NCI-H526 treated with DMSO at 0.1 percent for 48 hours (cell line): ENCODE measurements at regions not wholly inside any gene's neighbourhood (a gene's known extent, or its start where the extent isn't known, plus 50 kb on each side); places are given as distances from the start of the nearest gene placed in this dataset.

ENCODE experiments used
- DNase-seq: peaks from one replicate; lab custom pipeline; 2025; lab: John Stamatoyannopoulos, UW

DNA sequence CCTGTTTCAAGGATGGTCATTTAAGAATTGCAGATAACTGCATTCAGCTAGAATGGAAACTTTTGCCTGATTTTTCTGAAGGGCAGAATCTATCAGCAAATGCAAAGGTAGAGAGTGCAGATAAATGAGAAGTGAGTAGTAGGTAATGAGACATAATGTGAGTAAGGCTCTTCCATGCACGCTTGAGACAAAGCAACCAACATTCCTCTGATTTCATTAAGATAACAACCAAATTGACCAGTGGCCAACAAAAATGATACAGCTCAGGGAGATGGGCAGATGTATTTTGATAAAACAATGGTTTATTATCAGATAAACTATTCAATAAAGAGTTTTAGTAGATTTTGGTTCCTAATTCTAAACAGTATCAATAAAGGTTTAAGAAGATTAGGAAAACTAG is 404.4 kb upstream of the PBX1 start:
- no peak for DNase-seq

DNA sequence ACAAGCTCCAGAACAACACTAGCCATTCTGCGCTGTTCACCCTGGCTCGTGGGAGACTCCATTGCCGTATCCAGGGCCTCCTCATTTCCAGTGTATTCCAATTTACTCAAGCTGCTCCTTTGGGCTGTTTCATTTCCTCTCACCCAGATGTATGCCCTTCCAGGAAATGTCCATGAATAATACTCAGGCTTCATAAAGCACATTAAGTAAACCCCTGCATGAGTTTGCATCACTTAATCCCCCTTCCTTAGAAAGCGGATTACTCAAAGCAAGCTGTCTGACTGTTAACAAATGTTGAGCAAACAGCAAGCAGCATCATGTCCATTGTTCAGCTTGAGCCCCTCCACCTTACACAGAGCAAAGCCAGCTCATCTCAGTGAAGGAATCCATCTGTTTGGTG is 403.6 kb upstream of the PBX1 start:
- DNase-seq, result no peak

DNA sequence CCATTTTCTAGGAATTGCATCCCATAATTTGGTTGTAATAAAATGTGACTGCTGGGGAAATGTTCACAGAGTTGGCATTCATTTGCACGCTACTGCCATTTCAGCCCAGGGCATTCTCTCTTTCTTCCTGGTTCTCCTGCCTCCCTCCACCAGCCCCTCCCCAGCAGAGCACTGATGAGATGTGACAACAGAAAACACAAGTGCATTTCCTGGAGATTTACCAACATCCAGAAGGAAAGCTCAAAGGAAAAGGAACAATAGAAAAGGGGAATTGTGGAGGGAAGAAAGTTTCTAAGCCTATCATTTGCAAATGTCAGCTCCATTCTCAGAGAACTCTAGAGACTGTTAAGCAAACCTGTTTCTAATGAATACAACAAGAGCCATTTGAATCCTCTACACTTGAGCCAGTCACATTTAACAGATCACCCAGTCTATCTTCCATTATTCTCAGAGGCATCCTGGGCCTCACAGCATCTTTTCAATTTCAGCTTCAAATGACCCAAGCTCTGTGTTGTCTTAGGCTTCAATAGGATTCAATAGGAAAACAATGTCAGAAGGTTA is 395.6 kb upstream of the PBX1 start:
- no peak for DNase-seq

DNA sequence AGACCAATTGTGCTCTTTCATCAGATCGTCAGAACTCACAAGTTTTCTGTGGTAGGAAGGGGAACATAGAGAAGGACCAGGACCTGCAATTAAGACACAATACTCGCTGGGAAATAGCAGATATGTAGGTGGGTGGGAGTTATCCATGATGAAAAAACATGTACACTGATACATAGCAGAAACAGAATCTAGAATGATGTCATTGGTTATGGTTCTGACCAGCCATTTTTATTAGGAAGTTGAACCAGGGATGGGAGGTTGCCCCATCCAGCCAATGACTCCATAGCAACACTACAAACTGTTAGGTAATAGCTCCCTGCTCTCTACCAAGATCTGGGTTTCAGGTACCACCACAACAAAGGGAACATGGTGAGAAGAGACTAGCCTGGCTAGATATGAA is 393.5 kb upstream of the PBX1 start:
- DNase-seq, result no peak

DNA sequence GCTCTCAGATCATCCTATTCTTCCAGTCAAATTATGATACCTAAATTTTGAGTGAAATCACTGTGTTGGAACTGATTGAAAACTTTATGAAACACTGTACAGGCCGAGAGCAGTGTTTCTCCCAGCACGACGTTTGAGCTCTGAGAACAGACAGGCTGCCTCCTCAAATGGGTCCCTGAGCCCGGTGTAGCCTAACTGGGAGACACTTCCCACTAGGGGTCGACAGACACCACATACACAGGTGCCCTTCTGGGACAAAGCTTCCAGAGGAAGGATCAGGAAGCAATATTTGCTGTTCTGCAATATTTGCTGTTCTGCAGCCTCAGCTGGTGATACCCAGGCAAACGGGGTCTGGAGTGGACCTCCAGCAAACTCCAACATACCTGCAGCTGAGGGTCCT is 392.5 kb upstream of the PBX1 start:
- peak; percentile 58 for DNase-seq

DNA sequence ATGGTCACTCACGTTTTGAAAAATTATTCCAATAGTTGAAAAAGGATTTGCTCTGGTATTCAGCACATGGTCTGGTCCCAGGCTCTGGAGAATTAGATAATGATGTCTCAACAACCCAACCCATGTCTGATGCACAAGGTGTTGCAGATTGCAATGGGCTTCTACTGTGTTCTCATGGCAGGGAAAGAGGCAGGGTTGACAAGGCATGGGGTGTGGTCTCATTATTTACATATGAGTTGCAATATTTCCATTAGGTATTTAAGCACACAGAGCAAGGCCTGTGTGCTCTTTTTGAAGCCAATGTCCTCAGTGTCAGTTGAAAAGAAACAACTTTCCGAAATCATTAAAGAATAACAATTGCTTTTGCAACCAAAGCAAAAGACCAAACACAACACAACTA is 381.9 kb upstream of the PBX1 start:
- DNase-seq, result peak; percentile 34

DNA sequence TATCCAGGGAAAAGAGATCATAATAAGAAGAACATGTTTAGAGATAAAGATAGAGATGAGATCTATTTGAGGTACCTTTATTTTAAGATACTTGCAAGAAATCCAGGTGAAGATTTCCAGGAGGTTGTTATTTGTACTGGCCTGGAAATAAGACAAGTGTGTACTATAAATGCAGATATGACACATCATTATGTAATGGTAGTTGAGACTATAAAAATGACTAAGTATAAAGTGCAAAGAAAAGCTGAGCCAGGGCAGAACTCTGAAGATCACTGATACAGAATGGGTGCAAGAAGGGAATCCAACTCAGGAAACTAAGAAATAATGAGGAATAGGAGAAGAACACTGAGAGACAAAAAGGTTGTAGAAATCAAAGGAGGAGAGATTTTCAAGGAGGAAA is 378.2 kb upstream of the PBX1 start:
- DNase-seq, result no peak

DNA sequence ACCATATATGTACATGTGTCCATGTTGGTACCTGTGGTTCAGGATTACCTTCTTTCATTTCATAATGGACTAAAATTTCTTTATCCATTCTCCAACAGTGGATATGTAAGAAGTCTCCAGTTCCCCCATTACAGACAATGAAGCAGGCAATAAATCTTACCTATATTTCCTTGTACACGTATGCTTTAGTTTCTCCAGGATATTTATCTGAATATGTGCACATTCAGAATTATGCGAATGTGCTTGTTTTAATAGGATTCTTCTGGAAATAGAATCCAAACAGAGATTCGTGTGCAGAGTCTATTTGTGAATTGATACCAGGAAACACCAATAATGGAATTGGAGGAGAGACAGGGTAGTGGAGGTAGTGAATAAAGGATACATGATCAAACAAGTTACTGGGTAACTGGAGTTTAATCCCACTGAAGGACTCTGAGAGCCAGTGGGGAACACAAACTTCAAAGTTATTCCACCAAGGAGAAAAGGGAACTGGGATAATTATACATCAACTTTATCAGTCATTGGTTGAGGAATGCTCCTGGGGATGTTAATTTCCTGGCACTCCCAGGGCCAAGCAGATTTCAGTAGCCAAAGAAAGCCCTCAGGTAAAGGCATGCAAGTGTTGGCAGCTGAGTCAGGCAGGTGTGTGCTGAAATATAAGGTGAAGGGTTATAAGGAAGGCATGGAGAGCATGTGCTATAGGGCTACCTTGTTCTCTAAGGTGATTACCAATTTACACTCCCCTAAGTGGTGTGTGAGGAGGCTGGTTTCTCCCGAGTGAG is 374.9 kb upstream of the PBX1 start:
- no peak for DNase-seq

DNA sequence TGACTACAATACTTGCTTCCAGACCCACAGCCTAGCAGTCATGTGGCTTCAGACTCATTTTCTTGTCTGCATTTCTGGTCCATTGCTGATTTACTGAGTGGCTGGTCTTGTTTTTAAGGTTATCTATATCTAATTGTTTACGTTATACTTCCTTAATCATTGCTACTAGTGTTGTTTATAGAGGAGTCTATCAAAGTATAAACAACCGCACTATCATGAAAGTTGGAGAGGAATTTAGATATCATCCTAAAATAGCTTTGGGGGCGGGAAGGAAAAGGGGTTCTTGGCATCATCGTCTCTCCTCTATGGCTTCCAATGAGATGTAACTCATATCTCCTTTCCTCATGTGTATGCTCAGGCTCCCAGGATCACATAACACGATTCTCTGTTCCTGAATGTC is 372.1 kb upstream of the PBX1 start:
- no peak for DNase-seq

DNA sequence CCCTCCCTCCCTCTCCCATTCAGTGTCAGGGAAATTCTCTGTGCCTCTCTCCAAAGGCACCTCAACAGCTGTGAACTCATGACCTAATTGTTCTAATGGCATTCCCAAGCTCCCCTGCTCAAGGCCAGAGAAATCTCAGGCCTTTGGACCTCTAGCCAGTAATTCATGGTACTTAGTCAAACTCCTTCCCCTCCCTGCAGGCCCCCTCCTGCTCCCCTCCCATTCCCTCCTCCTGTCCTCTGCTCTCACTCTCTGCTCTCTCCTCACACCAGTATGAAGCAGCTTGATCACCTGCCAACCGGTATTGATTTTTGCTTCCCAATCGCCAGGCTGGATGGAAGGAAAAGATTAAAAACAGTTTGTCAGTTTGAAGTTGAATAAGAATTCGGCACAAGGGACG is 370.5 kb upstream of the PBX1 start:
- no peak for DNase-seq

DNA sequence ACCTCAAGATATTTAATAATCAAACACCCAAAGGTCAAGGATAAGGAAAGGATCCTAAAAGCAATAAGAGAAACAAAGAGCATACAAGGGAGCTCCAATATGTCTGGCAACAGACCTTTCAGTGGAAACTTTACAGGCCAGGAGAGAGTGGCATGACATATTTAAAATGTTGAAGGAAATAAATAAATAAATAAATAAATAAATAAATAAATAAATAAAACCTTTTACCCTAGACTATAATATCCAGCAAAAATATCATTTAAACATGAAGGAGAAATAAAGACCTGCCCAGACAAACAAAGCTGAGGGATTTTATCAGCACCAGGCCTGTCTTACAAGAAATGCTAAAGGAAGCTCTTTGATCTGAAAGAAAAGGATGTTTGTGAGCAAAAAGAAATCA is 367.8 kb upstream of the PBX1 start:
- DNase-seq, result no peak

DNA sequence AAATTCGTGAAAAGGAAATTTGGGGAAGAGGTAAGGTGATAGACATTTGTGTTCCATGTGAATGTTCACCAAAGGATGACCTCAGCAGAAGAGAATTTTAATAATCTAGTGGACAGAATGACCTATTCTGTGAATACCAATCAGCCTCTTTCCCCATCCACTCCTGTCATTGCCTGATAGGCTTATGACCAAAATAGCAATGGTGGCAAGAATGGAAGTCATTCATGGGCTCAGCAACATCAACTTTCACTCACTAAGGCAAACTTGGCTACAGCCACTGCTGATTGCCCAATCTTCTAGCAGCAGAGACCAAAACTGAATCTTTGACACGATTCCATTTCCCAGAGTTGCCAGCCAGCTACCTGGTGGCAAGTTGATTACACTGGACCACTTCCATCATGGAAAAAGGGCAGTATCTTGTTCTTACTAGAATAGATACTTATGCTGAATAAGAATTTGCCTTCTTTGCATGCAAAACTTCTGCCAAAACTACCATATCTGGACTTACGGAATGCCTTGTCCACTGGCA is 348.7 kb upstream of the PBX1 start:
- DNase-seq, result no peak

DNA sequence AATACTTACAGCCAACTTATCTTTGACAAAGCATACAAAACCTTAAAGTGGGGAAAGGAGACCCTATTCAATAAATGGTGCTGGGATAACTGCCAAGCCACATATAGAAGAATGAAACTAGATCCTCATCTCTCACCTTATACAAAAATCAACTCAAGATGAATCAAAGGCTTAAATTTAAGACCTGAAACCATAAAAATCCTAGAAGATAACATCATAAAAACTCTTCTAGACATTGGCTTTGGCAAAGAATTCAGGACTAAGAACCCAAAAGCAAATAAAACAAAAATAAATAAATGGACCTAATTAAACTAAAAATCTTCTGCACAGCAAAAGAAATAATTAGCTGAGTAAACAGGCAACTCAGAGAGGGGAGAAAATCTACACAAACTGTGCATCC is 335.6 kb upstream of the PBX1 start:
- no peak for DNase-seq

DNA sequence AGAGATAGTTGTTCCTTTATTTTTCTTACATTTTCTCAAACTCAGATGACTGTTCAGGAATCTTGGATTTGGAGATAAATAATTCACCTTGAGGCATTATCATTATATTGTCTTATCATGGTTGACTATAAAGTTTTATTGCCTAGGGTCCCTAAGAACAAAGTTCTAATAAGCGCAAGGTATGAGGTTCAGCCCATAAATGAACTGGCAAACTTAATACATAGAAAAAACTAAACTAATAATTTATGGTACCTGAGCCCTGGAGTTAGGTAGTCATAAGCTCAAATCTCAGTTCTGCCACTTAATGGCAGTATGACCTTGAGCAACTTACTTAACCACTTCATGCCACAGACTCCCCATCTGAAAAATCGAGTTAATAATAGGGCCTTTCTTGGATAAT is 334.0 kb upstream of the PBX1 start:
- no peak for DNase-seq

DNA sequence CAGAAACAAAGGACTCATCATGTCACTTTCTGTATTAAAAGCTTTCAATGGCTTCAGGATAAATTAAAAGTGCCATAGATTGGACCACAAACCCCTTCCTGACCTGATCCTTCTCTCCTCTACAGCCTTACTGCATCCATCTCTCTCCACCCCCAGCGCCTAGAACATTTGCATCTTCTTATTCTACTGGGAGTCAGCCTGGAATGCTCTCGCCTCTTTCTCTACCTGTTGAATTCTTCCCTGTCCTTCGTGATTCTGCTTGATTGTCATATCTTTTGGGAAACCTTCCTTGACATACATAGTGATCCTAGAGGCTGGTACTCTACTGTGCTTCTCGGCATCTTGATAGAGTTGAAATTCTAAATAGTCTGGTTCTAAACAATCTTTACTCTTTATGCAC is 332.0 kb upstream of the PBX1 start:
- DNase-seq, result no peak

DNA sequence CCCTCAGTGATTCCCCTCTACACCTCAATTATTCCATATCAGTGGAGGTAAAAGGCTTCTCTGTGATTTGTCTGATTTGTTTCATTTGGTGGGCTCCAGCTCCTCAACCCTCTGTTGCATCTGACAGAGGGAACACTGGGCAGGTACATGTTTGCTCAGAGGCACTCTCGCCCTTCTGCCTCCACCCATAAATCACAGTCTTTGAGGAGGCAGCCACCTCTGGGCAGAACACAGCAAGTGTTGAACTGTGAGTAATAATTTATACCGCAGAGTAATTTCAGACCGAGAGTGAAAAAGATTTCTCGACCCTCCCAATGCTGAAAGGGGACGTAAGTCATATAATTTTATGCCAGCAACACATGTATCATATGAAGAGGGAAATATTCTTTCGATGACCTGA is 330.1 kb upstream of the PBX1 start:
- no peak for DNase-seq

DNA sequence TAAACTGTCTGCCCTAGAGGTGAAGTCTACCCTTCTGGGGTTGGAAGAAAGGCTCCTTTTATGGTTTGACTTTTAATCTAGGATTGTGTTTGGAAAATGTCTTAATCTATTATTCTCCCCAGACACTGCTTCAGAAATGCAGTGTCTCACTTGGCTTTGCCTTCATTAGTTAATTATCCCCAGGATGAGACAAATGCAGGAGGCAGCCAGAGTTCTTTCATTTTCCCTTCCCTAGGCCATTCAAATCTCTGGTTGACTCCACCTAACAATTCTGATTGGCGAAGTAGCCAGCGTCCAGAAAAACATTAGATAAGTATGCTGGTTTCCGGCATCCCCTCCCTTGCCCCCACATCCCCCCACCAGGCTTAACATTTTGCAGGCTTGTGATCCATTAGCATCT is 325.8 kb upstream of the PBX1 start:
- no peak for DNase-seq

DNA sequence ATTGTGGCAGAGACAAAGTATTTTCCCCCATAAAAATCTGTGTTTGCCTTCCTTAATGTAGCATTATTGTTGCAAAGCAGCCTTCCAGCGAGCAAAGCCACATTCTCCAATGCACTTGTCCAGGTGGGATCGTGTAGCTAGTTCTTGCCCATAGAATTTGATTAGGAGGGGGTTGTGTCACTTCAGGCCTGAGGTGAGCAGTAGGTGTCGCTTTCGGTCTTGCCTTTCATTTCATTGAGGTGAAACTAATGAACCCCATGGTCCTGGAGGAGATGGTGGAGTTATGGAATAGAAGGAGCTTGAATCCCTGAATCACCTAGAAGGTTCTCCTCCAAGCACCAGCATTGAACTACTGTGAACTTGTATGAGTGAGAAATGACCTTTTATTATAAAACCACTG is 318.9 kb upstream of the PBX1 start:
- DNase-seq, result peak; percentile 66

DNA sequence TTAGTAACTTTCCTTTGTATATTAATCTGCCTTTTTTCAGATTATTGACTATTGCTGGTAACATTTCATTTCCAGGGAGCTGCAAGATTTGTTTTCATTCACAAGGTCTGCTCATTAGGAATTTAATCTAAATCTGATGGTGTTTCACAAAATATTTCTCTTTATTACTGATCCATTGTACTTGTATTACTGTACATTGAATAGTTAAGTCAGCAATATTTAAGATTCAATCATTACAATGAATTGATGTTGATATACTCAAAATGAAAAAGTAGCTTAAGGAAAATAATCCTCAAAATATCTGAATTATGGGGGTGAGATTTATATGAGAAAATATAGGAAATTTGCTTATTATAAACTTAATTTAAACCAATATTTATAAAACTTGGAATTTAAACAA is 308.6 kb upstream of the PBX1 start:
- no peak for DNase-seq

DNA sequence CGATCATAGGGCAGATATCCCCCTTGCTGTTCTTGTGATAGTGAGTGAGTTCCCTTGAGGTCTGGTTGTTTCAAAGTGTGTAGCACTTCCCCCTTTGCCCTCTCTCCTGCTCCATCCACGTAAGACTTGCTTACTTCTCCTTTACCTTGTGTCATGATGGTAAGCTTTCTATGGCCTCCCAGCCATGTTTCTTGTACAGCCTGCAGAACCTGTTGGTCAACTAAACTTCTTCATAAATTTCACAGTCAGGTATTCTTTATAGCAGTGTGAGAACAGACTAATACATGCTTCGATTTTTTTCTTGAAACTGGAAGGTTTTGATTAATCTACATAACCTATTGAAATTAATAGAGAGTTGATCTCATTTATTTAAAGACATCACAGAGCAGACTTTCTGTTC is 302.5 kb upstream of the PBX1 start:
- no peak for DNase-seq

DNA sequence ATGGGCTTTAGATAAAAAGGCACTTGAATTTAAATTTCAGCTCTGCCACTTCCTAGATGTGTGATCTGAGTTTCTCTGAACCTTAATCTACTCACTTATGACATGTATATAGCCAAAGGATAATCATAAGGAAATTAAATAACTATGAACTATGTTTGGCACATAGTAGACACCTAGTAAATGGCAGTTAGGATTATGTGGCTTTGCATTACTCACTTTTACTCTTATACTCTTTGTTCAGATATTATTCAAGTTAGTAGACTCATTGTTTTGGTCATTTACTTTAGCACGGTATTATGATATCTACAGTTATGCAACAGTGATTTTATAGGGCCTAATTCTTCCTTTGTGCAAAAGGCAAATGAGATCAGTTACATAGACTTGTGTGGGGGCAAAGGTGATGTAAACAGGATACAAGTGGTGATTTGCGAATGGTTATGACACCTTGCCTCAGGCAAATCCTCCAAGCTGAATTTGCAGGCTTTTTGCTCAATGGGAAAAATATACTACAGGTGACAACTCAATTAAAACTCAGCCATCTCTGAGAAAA is 297.2 kb upstream of the PBX1 start:
- peak; percentile 49 for DNase-seq

DNA sequence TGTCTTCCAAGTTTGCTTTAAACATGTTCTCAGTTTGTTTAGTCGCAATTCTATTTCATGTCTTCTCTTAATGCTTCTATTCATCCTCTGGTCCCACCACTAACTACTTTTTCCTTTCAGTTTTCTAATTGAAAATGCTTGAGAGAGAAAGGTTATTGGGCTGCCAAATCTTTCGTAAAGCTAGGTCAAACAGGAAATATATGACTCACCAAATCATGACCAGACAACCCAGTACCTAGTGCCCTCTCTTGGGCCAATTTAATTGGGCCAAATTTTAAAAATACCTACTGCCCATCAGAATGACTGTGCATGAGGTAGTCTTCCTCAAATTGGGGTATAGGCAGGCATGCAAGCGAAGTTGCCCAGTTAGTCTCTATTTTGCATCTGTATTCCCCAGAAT is 295.4 kb upstream of the PBX1 start:
- DNase-seq, result no peak

DNA sequence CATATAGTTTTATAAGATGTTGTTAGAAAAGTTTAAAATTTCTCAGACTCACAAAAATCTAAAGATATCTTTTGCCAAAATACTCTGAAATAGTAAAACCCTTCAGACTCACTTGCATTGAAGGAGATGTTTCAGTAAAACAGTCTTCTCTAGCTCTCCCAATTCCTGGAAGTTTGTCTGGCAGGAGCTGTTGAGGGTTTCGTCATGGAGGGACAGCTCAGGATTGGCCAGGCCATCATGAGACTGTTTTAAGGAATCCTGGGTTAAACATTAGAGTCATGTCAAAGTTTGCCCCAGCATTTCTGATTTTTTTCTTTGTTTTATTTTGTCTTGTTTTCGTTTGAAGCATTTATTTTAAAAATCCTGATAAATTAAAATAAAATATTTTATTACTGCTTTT is 293.8 kb upstream of the PBX1 start:
- DNase-seq, result no peak

DNA sequence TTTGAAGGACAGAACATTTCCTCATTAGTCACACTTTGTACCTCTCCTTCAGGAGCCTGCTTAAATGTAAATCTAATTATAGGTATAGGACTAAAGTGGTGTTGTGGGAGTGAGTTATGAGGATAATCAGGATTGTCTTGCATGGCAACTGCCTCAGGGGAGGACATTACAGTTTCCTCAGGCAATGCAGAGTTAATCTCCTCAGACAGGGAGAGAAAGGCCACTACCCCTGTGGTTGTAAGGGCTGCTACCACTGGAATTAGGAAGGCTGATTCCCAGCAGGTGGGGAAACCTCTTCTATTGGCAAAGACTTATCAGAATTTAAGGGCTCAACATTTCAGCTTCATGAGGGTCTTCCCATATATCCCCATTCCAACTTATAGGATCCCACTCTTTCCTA is 286.8 kb upstream of the PBX1 start:
- DNase-seq, result no peak
